ENCODE measurements at regions not wholly inside any gene's neighbourhood (a gene's known extent, or its start where the extent isn't known, plus 50 kb on each side); places are given as distances from the start of the nearest gene placed in this dataset.

DNA sequence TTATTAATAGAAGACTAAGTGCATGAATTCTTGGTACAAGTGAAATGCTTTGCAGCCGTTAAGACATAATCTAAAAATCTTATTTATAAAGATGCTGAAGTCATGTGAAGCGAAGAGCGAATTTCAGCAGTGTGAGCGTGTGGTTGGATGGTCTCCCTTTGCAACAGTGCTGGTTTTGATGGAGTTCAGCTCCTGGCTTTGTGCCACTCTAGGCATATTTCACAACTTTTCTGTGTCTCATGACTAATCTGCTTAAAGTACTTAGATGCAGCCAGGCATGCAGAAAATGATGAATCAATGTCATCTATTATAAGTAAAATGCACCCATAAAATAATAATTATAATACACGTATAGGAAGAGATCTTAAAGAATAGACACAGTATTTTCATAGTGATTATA is 107.2 kb upstream of the TCERG1L start:
- no peak for ATAC-seq
- intact Hi-C loops (cut with DNase I): no loop called here
- peaks cover 0 to 10% of the 10 kb centered on the region in 2 donors for H3K27me3 ChIP-seq
- TF ChIP-seq POLR2A (IDR thresholded peaks at IDR 0.05): no peak
- TF ChIP-seq, protein P1, sequence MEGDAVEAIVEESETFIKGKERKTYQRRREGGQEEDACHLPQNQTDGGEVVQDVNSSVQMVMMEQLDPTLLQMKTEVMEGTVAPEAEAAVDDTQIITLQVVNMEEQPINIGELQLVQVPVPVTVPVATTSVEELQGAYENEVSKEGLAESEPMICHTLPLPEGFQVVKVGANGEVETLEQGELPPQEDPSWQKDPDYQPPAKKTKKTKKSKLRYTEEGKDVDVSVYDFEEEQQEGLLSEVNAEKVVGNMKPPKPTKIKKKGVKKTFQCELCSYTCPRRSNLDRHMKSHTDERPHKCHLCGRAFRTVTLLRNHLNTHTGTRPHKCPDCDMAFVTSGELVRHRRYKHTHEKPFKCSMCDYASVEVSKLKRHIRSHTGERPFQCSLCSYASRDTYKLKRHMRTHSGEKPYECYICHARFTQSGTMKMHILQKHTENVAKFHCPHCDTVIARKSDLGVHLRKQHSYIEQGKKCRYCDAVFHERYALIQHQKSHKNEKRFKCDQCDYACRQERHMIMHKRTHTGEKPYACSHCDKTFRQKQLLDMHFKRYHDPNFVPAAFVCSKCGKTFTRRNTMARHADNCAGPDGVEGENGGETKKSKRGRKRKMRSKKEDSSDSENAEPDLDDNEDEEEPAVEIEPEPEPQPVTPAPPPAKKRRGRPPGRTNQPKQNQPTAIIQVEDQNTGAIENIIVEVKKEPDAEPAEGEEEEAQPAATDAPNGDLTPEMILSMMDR (IDR thresholded peaks at IDR 0.05): no peak
- no peak overlapping the region for H3K27ac ChIP-seq
- no peaks in the 10 kb centered on the region for H3K9me3 ChIP-seq
- no peaks in the 10 kb centered on the region for H3K36me3 ChIP-seq (replicated peaks in 1 of 2; ENCODE audit: insufficient read depth in 1 of 2, low read depth in 2 of 2)
- no peaks in the 10 kb centered on the region for H3K4me1 ChIP-seq
- 78 to 79% methylated on average over 5 of the region's 5 CpGs for WGBS, 2 donors
- DNase-seq: no peak
- H3K4me3 ChIP-seq: no peak overlapping the region

DNA sequence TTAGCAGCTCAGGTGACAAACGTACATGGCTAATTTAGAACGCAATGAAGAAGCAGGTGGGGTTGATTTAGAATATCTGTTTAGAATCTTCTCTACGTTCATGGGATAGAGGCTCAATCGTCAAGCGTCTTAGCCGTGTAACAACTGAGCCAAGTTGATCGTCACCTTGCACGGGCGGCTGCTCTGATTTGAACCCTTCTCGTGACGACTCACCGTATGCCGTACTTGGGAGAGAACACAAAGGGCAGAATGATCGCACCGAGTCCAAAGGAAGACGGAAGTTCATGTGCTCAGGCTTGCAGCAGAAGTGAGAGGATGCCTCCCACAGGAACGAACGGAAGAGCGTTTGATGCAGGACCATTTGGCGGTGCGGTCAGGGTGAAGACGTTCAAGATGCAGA is 108.3 kb upstream of the TCERG1L start:
- WGBS, 2 donors: 79 to 85% methylated on average over 22 of the region's 22 CpGs
- DNase-seq: no peak
- TF ChIP-seq, protein P1 (IDR thresholded peaks at IDR 0.05): no peak
- no peak for TF ChIP-seq POLR2A (IDR thresholded peaks at IDR 0.05)
- Histone ChIP-seq H3K4me1 (no peaks in the 10 kb centered on the region), H3K4me3 (no peak overlapping the region), H3K27me3 (peaks cover 0 to 10% of the 10 kb centered on the region in 2 donors), H3K27ac (no peak overlapping the region), H3K36me3 (replicated peaks in 1 of 2; ENCODE audit: insufficient read depth in 1 of 2, low read depth in 2 of 2) (no peaks in the 10 kb centered on the region), H3K9me3 (no peaks in the 10 kb centered on the region)
- no peak for ATAC-seq
- intact Hi-C loops (cut with DNase I): no loop called here

DNA sequence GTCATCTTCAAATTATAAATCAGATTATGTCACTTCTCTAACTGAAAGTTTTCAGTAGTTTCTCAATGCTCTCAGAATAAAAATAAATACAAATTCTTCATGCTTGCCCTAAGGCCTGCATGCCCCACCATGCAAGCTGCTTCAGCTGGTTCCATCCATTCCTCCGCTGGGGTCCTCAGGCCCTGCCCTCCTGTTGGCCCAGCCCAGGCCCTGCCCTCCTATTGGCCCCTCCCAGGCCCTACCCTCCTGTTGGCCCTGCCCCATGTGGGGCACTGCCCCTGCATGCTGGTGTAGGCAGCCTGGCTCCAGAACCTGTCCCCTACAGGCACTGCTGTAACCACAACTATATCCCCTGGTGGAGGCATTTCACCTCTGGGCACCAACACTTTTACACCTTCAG is 109.3 kb upstream of the TCERG1L start:
- 87 to 100% methylated on average over 1 of the region's 1 CpG for WGBS, 2 donors
- no peak for DNase-seq
- intact Hi-C loops (cut with DNase I): no loop called here
- no peak for TF ChIP-seq POLR2A (IDR thresholded peaks at IDR 0.05)
- TF ChIP-seq, protein P1 (IDR thresholded peaks at IDR 0.05): no peak
- Histone ChIP-seq H3K9me3 (no peaks in the 10 kb centered on the region), H3K4me1 (peaks cover 5% of the 10 kb centered on the region), H3K36me3 (replicated peaks in 1 of 2; ENCODE audit: insufficient read depth in 1 of 2, low read depth in 2 of 2) (no peaks in the 10 kb centered on the region), H3K4me3 (no peak overlapping the region), H3K27me3 (peaks cover 0 to 10% of the 10 kb centered on the region in 2 donors), H3K27ac (no peak overlapping the region)
- no peak for ATAC-seq

DNA sequence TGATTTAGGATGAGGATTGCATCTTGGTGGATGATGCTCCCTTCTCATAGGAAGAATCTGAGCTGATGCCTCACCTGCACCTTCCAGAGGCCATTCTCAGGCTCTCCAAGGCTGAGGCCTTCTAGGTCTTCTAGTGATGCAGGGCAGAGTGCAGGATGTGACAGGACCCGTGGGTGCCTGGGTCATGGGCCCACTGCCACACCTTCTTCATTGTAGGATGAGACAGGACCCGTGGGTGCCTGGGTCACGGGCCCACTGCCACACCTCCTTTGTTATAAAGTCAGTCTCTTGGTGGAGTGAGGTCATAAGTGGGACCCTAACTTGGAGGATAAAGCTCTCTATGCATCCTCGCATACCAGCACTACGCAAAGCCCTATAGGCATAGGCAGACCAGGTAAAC is 109.9 kb upstream of the TCERG1L start:
- no peak for TF ChIP-seq POLR2A (IDR thresholded peaks at IDR 0.05)
- TF ChIP-seq, protein P1 (IDR thresholded peaks at IDR 0.05): no peak
- H3K9me3 ChIP-seq: no peaks in the 10 kb centered on the region
- WGBS, 2 donors: 75 to 78% methylated on average over 5 of the region's 5 CpGs
- H3K4me3 ChIP-seq: no peak overlapping the region
- H3K27ac ChIP-seq: no peak overlapping the region
- ATAC-seq (no peak), DNase-seq (no peak)
- H3K36me3 ChIP-seq (replicated peaks in 1 of 2; ENCODE audit: insufficient read depth in 1 of 2, low read depth in 2 of 2): no peaks in the 10 kb centered on the region
- H3K27me3 ChIP-seq: peaks cover 0 to 10% of the 10 kb centered on the region in 2 donors
- intact Hi-C loops (cut with DNase I): no loop called here
- peaks cover 11% of the 10 kb centered on the region for H3K4me1 ChIP-seq

DNA sequence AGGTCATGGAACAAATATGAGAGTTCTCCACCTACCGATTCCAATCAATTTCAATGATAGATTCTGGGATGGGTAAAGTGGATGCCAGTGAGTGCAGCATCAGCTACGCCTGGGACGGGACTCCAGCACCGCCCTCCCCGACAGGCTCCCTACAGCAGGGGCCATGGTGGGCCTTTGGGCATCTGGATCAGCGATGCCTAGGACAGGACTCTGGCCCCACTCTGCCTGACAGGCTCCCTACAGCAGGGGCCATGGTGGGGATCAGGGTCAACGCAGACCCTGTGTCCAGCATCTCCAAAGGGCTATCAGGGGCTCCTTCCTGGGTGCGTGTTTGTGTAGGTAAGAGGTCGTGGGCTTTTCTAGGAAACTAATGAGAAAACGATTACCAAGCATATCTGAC is 111.2 kb upstream of the TCERG1L start:
- H3K36me3 ChIP-seq (replicated peaks in 1 of 2; ENCODE audit: insufficient read depth in 1 of 2, low read depth in 2 of 2): no peaks in the 10 kb centered on the region
- H3K9me3 ChIP-seq: no peaks in the 10 kb centered on the region
- peaks cover 0 to 5% of the 10 kb centered on the region in 2 donors for H3K27me3 ChIP-seq
- no peak for DNase-seq
- intact Hi-C loops (cut with DNase I): no loop called here
- no peak for ATAC-seq
- peaks cover 12% of the 10 kb centered on the region for H3K4me1 ChIP-seq
- no peak overlapping the region for H3K27ac ChIP-seq
- H3K4me3 ChIP-seq: no peak overlapping the region
- WGBS, 2 donors: 82 to 84% methylated on average over 6 to 10 of the region's 10 CpGs
- TF ChIP-seq, protein P1 (IDR thresholded peaks at IDR 0.05): no peak
- no peak for TF ChIP-seq POLR2A (IDR thresholded peaks at IDR 0.05)

Data from body of pancreas (tissue), 4 donors.